ENCODE measurements at regions not wholly inside any gene's neighbourhood (a gene's known extent, or its start where the extent isn't known, plus 50 kb on each side); places are given as distances from the start of the nearest gene placed in this dataset.

DNA sequence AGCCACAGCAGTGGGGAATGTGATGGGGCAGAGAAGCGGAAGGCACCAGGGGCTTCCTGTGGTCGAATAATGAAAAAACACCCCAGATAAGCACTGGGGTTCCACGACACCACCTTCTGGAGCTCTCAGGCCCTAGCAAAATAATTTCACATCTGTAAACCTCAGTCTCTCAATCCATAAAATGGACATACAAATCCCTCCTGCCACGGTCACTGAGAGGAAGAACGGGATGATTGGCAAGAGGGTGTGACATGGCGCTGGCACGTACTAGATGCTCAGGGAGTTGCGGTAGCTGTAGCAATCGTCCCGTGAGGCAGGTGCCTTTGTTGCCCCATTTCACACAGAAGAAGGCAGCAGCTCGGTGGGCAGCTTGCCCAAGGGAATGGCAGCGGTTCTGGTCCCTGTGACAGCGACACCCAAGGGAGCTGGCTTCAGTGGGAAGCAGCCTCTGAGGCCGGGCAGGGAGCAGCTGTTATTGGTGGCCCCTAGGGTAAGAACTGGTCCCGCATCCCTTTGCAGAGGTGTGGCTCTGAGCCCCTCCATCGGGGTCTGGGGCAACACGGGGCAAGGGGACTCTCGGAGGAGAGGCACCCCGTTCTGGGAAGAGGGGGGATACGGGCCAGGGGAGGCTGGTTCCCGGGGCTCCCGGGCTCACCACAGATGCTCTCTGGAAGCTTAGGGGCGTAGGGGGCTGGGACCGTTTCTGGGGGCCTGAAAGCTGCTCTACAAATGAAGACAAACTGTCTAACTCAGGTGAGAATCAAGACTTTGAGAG is 114.0 kb upstream of the ALDH1A3 start:
- Histone ChIP-seq H3K4me1 (ENCODE audit: control insufficient read depth, insufficient read depth, low read length) (no peaks in the 10 kb centered on the region), H3K4me3 (ENCODE audit: low read depth, low read length) (no peak overlapping the region), H3K36me3 (ENCODE audit: control insufficient read depth in 2 of 2, insufficient read depth in 1 of 2, low read length in 2 of 2) (no peaks in the 10 kb centered on the region), H3K27ac (ENCODE audit: extremely low read depth, low read depth, low read length) (no peak overlapping the region), H3K9me3 (ENCODE audit: control insufficient read depth, insufficient read depth, low read depth, low read length) (no peaks in the 10 kb centered on the region)
- CTCF ChIA-PET: interaction anchor here (0.5 to 0.6 kb wide), 3 partner anchors 58 to 253 kb away, joined by 3 to 4 read pairs (median 3); no protein-coding TSS in a partner anchor
- TF ChIP-seq ZNF548 (tag by site-specific recombination; IDR thresholded peaks at IDR 0.05): no peak
- no peak for TF ChIP-seq ZNF214 (tag by site-specific recombination; IDR thresholded peaks at IDR 0.05; ENCODE audit: borderline replicate concordance)
- no peak for TF ChIP-seq ZXDB (tag by site-specific recombination; IDR thresholded peaks at IDR 0.05)
- TF ChIP-seq, protein P1, sequence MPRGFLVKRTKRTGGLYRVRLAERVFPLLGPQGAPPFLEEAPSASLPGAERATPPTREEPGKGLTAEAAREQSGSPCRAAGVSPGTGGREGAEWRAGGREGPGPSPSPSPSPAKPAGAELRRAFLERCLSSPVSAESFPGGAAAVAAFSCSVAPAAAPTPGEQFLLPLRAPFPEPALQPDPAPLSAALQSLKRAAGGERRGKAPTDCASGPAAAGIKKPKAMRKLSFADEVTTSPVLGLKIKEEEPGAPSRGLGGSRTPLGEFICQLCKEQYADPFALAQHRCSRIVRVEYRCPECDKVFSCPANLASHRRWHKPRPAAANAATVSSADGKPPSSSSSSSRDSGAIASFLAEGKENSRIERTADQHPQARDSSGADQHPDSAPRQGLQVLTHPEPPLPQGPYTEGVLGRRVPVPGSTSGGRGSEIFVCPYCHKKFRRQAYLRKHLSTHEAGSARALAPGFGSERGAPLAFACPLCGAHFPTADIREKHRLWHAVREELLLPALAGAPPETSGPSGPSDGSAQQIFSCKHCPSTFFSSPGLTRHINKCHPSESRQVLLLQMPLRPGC (tag by site-specific recombination; IDR thresholded peaks at IDR 0.05): no peak
- no peak for TF ChIP-seq ZNF701 (tag by site-specific recombination; IDR thresholded peaks at IDR 0.05)
- no peak for TF ChIP-seq ZNF132 (tag by site-specific recombination; IDR thresholded peaks at IDR 0.05; ENCODE audit: borderline replicate concordance)
- TF ChIP-seq, protein P2, sequence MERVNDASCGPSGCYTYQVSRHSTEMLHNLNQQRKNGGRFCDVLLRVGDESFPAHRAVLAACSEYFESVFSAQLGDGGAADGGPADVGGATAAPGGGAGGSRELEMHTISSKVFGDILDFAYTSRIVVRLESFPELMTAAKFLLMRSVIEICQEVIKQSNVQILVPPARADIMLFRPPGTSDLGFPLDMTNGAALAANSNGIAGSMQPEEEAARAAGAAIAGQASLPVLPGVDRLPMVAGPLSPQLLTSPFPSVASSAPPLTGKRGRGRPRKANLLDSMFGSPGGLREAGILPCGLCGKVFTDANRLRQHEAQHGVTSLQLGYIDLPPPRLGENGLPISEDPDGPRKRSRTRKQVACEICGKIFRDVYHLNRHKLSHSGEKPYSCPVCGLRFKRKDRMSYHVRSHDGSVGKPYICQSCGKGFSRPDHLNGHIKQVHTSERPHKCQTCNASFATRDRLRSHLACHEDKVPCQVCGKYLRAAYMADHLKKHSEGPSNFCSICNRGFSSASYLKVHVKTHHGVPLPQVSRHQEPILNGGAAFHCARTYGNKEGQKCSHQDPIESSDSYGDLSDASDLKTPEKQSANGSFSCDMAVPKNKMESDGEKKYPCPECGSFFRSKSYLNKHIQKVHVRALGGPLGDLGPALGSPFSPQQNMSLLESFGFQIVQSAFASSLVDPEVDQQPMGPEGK (tag by site-specific recombination; IDR thresholded peaks at IDR 0.05): no peak
- no peak for TF ChIP-seq HOXA7 (CRISPR knock-in tag; IDR thresholded peaks at IDR 0.05; ENCODE audit: borderline replicate concordance)
- no peak for TF ChIP-seq ZNF555 (tag by site-specific recombination; conservative IDR thresholded peaks at IDR 0.05)
- TF ChIP-seq ZNF169 (tag by site-specific recombination; IDR thresholded peaks at IDR 0.05): no peak
- TF ChIP-seq ZEB2 (tag by site-specific recombination; IDR thresholded peaks at IDR 0.05): no peak
- TF ChIP-seq ZBTB21 (tag by site-specific recombination; IDR thresholded peaks at IDR 0.05): no peak
- TF ChIP-seq ZSCAN30 (tag by site-specific recombination; IDR thresholded peaks at IDR 0.05): no peak
- TF ChIP-seq KLF1 (tag by site-specific recombination; IDR thresholded peaks at IDR 0.05): no peak
- no peak for TF ChIP-seq TCF7L2 (IDR thresholded peaks at IDR 0.05; ENCODE audit: borderline replicate concordance, low read depth, low read length)
- TF ChIP-seq ZBTB20 (tag by site-specific recombination; IDR thresholded peaks at IDR 0.05): no peak
- TF ChIP-seq ZNF624 (tag by site-specific recombination; IDR thresholded peaks at IDR 0.05): no peak
- TF ChIP-seq KLF9 (tag by site-specific recombination; IDR thresholded peaks at IDR 0.05; ENCODE audit: low read depth): no peak
- TF ChIP-seq ZBTB17 (tag by site-specific recombination; IDR thresholded peaks at IDR 0.05): no peak
- POLR2A ChIA-PET: no interaction called here

DNA sequence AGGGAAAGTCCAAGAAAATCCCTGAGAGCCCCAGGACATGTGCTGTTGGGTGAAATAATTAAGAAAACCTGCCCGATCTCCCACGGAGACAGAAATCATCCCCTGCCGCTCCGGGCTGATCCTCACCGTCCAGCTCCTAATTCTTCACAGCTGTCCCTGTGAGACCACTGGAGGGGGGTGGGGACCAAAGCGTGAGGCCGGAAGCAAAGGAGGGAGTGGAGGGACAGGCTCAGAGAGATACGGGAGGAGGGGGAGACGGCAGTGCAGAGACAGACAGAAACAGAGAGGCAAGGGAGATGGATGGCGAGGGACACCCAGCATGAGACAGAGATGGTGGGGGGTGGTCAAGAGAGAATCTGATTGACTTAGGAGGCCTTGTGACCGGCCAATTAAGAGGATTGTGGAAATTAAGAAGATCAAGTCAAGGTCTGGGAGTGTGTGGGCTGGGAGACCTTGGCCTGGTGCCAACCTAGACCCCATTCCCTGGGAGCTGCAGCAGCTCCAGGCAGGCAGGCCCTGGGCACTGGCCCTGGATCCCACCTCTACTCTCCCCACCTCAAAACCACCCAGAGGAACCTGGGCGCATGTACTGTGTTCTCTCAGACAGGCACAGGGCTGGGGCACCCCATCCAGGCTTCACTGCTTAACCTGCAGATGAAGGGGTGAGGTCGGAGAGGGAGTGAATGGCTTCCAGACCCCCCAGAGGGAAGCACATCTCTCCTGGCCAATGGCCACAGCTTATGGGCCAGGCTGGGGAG is 113.2 kb upstream of the ALDH1A3 start:
- peak; percentile 36; the same call in 1 of the 2 replicates for TF ChIP-seq GLIS1 (tag by site-specific recombination; IDR thresholded peaks at IDR 0.05)
- peak; percentile 74 for TF ChIP-seq ZIC2 (tag by site-specific recombination; IDR thresholded peaks at IDR 0.05)
- no peak for TF ChIP-seq ZNF426 (tag by site-specific recombination; IDR thresholded peaks at IDR 0.05)
- Histone ChIP-seq H3K9me3 (ENCODE audit: control insufficient read depth, insufficient read depth, low read depth, low read length) (no peaks in the 10 kb centered on the region), H3K36me3 (ENCODE audit: control insufficient read depth in 2 of 2, insufficient read depth in 1 of 2, low read length in 2 of 2) (no peaks in the 10 kb centered on the region), H3K27ac (ENCODE audit: extremely low read depth, low read depth, low read length) (no peak overlapping the region), H3K4me3 (ENCODE audit: low read depth, low read length) (no peak overlapping the region), H3K4me1 (ENCODE audit: control insufficient read depth, insufficient read depth, low read length) (no peaks in the 10 kb centered on the region)
- POLR2A ChIA-PET: no interaction called here
- CTCF ChIA-PET: no interaction called here

Data from HEK293 (cell line).